ENCODE measurements at regions not wholly inside any gene's neighbourhood (a gene's known extent, or its start where the extent isn't known, plus 50 kb on each side); places are given as distances from the start of the nearest gene placed in this dataset.
"Not testable (repeated sequence)": the region's sequence is repeated elsewhere in the genome, so short reads cannot be mapped to it uniquely, and the experiment has no call there.

- not testable (repeated sequence) for TF ChIP-seq POLR2AphosphoS5 (IDR thresholded peaks at IDR 0.05; ENCODE audit: low read depth, low read length); POLR2A (IDR thresholded peaks at IDR 0.05; ENCODE audit: low read depth, low read length); TAF1 (IDR thresholded peaks at IDR 0.05; ENCODE audit: borderline replicate concordance, low read depth, low read length)
These were observed 103.9 kb downstream of the FOXD2 start for GRCh38 chr1:47541705-47542104.
